SK-N-SH treated with all-trans-retinoic acid at 6 μM for 48 hours (cell line): ENCODE measurements at regions not wholly inside any gene's neighbourhood (a gene's known extent, or its start where the extent isn't known, plus 50 kb on each side); places are given as distances from the start of the nearest gene placed in this dataset.

Experiments used
- ATAC-seq: fragments of 200-7000 bp; cut with Tn5 transposase; 3 replicates; pipeline ENCODE4 v1.9.1; 2020; ENCODE audit warnings: mild to moderate bottlenecking, moderate library complexity
- CSDC2 ChIP-seq: fragments of 250-450 bp; sonication (Bioruptor Pico); IDR thresholded peaks from 2 replicates; pipeline ENCODE4 v1.5.0; 2020; ENCODE audit warnings: mild to moderate bottlenecking, moderate library complexity
- CSRNP3 ChIP-seq: fragments of 250-450 bp; sonication (Bioruptor Pico); IDR thresholded peaks from 2 replicates; pipeline ENCODE4 v1.5.1; 2021; ENCODE audit warnings: mild to moderate bottlenecking, moderate library complexity
- ESRRG ChIP-seq: fragments of 250-450 bp; sonication (Bioruptor Pico); IDR thresholded peaks from 2 replicates; pipeline ENCODE4 v1.6.1; 2021; ENCODE audit warnings: mild to moderate bottlenecking
- GLIS3 ChIP-seq: fragments of 250-450 bp; sonication (Bioruptor Pico); IDR thresholded peaks from 2 replicates; pipeline ENCODE4 v1.5.0; 2020; ENCODE audit warnings: mild to moderate bottlenecking, moderate library complexity
- ISL1 ChIP-seq: fragments of 250-450 bp; sonication (Bioruptor Pico); IDR thresholded peaks from 2 replicates; pipeline ENCODE4 v2.1.2; 2022; ENCODE audit warnings: mild to moderate bottlenecking, moderate library complexity
- OSR1 ChIP-seq: fragments of 250-450 bp; sonication (Bioruptor Pico); IDR thresholded peaks from 2 replicates; pipeline ENCODE4 v1.8.0; 2022; ENCODE audit warnings: moderate library complexity, mild to moderate bottlenecking, inconsistent platforms
- PATZ1 ChIP-seq: fragments of 250-450 bp; sonication (Bioruptor Pico); IDR thresholded peaks from 2 replicates; pipeline ENCODE4 v1.8.0; 2020; ENCODE audit warnings: mild to moderate bottlenecking, moderate library complexity, borderline replicate concordance
- POU6F1 ChIP-seq: fragments of 250-450 bp; sonication (Bioruptor Pico); IDR thresholded peaks from 2 replicates; pipeline ENCODE4 v1.8.0; 2021; ENCODE audit warnings: low read depth, mild to moderate bottlenecking, moderate library complexity, borderline replicate concordance
- PPARA ChIP-seq: fragments of 250-450 bp; sonication (Bioruptor Pico); IDR thresholded peaks from 2 replicates; pipeline ENCODE4 v1.5.0; 2020; ENCODE audit warnings: mild to moderate bottlenecking, borderline replicate concordance
- RARB ChIP-seq: fragments of 250-450 bp; sonication (Bioruptor Pico); IDR thresholded peaks from 2 replicates; pipeline ENCODE4 v1.8.0; 2021; ENCODE audit warnings: mild to moderate bottlenecking, moderate library complexity
- SNAI2 ChIP-seq: fragments of 250-450 bp; sonication (Bioruptor Pico); IDR thresholded peaks from 2 replicates; pipeline ENCODE4 v1.5.0; 2020; ENCODE audit warnings: mild to moderate bottlenecking, moderate library complexity
- TOX ChIP-seq: fragments of 250-450 bp; sonication (Bioruptor Pico); IDR thresholded peaks from 2 replicates; pipeline ENCODE4 v1.8.0; 2021; ENCODE audit warnings: mild to moderate bottlenecking, moderate library complexity, borderline replicate concordance
- ZC3H10 ChIP-seq: fragments of 250-450 bp; sonication (Bioruptor Pico); IDR thresholded peaks from 2 replicates; pipeline ENCODE4 v1.5.1; 2021; ENCODE audit warnings: mild to moderate bottlenecking, moderate library complexity
- ZFP3 ChIP-seq: fragments of 250-450 bp; sonication (Bioruptor Pico); IDR thresholded peaks from 2 replicates; pipeline ENCODE4 v1.5.0; 2020; ENCODE audit warnings: mild to moderate bottlenecking, moderate library complexity
- ZFP30 ChIP-seq: fragments of 450-650 bp; formaldehyde crosslinking; IDR thresholded peaks from 2 replicates; pipeline ENCODE4 v1.5.0; 2022; ENCODE audit warnings: mild to moderate bottlenecking, moderate library complexity
- ZNF565 ChIP-seq: fragments of 450-650 bp; formaldehyde crosslinking; conservative IDR thresholded peaks from 2 replicates; pipeline ENCODE4 v1.5.0; 2020; ENCODE audit warnings: low read depth, mild to moderate bottlenecking, moderate library complexity
- ZNF70 ChIP-seq: fragments of 450-650 bp; formaldehyde crosslinking; IDR thresholded peaks from 2 replicates; pipeline ENCODE4 v1.5.0; 2020; ENCODE audit warnings: mild to moderate bottlenecking, moderate library complexity
- ZNF8 ChIP-seq: fragments of 450-650 bp; formaldehyde crosslinking; IDR thresholded peaks from 2 replicates; pipeline ENCODE4 v1.5.0; 2020; ENCODE audit warnings: mild to moderate bottlenecking, moderate library complexity

GRCh38 chr2:118508282-118508681 lies 339.2 kb downstream of the EN1 start (continued):
- no peak for TF ChIP-seq PATZ1 (CRISPR knock-in tag)

GRCh38 chr2:118505436-118505835 lies 342.0 kb downstream of the EN1 start:
- no peak for ATAC-seq
- TF ChIP-seq POU6F1 (CRISPR knock-in tag) (no peak), ZNF8 (no peak), ESRRG (CRISPR knock-in tag) (no peak), TOX (CRISPR knock-in tag) (no peak), ZNF565 (no peak), CSRNP3 (no peak), ZNF70 (no peak), RARB (CRISPR knock-in tag) (no peak), PPARA (CRISPR knock-in tag) (no peak), ZFP30 (no peak), PATZ1 (CRISPR knock-in tag) (no peak), GLIS3 (no peak), ZFP3 (CRISPR knock-in tag) (no peak), ISL1 (CRISPR knock-in tag) (no peak)
- TF ChIP-seq, all 23 proteins: peak for 0

GRCh38 chr2:118502106-118502505 lies 345.3 kb downstream of the EN1 start:
- ATAC-seq, result no peak
- TF ChIP-seq RARB (CRISPR knock-in tag) (no peak), OSR1 (no peak)
- TF ChIP-seq, all 23 proteins: peak for 0

GRCh38 chr2:118498943-118499342 lies 348.5 kb downstream of the EN1 start:
- ATAC-seq, result no peak
- TF ChIP-seq GLIS3 (no peak), CSDC2 (CRISPR knock-in tag) (no peak)

- ATAC-seq, result no peak
- no peak for TF ChIP-seq CSRNP3
- no peak for TF ChIP-seq POU6F1 (CRISPR knock-in tag)
- TF ChIP-seq TOX (CRISPR knock-in tag), result no peak
- TF ChIP-seq ZFP30, result no peak
- TF ChIP-seq ZNF70, result no peak
- TF ChIP-seq ESRRG (CRISPR knock-in tag), result no peak
- no peak for TF ChIP-seq ZC3H10
- TF ChIP-seq SNAI2 (CRISPR knock-in tag), result no peak
- TF ChIP-seq ISL1 (CRISPR knock-in tag), result no peak
These were observed 350.4 kb downstream of the EN1 start for GRCh38 chr2:118496870-118497611.
